Vagina (tissue), 2 donors: ENCODE measurements at regions not wholly inside any gene's neighbourhood (a gene's known extent, or its start where the extent isn't known, plus 50 kb on each side); places are given as distances from the start of the nearest gene placed in this dataset.

Experiments
- POLR2A ChIP-seq, 2 donors: fragments of 450-650 bp; IDR thresholded peaks; one replicate each; pipeline ENCODE4 v1.6.1; 2017; ENCODE audit warnings: antibody characterized with exemption in 2 of 2, mild to moderate bottlenecking in 2 of 2, moderate library complexity in 2 of 2
- TF ChIP-seq, protein P1 (sequence below), 3 experiments: fragments of 450-650 bp in 2 of 3; fragments of 200-600 bp in 1 of 3; sonication (generic) in 1 of 3; IDR thresholded peaks; one replicate each; pipeline ENCODE4 v1.5.1; 2017 to 2019; ENCODE audit warnings: antibody characterized with exemption in 3 of 3, mild to moderate bottlenecking in 2 of 3, moderate library complexity in 2 of 3

DNA sequence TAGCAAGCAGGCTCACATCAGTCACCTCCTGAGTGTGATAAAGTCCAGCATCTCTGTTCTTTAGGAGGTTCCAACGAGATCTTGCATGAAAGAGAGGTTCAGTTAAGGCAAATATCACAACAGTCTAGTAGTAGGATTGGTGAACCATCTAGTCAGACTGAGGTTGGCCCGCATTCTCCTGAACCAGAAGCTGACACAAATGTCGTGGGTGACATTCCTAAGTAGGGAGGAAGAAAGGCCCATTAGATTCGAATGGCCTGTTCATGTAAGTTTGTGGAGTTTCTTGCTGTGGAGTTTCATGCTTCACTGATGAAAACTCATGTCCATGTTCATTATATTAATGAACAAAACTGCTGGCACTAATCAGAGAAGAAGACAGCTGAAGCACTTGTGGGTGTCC is 66.7 kb upstream of the XCR1 start:
- TF ChIP-seq, protein P1, sequence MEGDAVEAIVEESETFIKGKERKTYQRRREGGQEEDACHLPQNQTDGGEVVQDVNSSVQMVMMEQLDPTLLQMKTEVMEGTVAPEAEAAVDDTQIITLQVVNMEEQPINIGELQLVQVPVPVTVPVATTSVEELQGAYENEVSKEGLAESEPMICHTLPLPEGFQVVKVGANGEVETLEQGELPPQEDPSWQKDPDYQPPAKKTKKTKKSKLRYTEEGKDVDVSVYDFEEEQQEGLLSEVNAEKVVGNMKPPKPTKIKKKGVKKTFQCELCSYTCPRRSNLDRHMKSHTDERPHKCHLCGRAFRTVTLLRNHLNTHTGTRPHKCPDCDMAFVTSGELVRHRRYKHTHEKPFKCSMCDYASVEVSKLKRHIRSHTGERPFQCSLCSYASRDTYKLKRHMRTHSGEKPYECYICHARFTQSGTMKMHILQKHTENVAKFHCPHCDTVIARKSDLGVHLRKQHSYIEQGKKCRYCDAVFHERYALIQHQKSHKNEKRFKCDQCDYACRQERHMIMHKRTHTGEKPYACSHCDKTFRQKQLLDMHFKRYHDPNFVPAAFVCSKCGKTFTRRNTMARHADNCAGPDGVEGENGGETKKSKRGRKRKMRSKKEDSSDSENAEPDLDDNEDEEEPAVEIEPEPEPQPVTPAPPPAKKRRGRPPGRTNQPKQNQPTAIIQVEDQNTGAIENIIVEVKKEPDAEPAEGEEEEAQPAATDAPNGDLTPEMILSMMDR (IDR thresholded peaks at IDR 0.05) = no peak
- TF ChIP-seq POLR2A (IDR thresholded peaks at IDR 0.05) = no peak
